IPS-18a (cell line): ENCODE measurements at regions not wholly inside any gene's neighbourhood (a gene's known extent, or its start where the extent isn't known, plus 50 kb on each side); places are given as distances from the start of the nearest gene placed in this dataset.

Experiments
- H3K27ac ChIP-seq: one replicate; pipeline ENCODE4 v1.5.1; 2013; ENCODE audit warnings: low read length
- H3K27me3 ChIP-seq: one replicate; pipeline ENCODE4 v1.6.1; 2013; ENCODE audit warnings: mild to moderate bottlenecking, low read length; ENCODE audit not compliant: control insufficient read depth, insufficient read depth
- H3K36me3 ChIP-seq: one replicate; pipeline ENCODE4 v1.6.1; 2013; ENCODE audit warnings: low read depth, low read length; ENCODE audit not compliant: control insufficient read depth
- H3K4me1 ChIP-seq: one replicate; pipeline ENCODE4 v1.6.1; 2013; ENCODE audit warnings: low read depth, low read length; ENCODE audit not compliant: control insufficient read depth
- H3K4me3 ChIP-seq: one replicate; pipeline ENCODE4 v1.5.1; 2013; ENCODE audit warnings: low read length
- H3K9ac ChIP-seq: one replicate; pipeline ENCODE4 v1.6.1; 2013; ENCODE audit warnings: mild to moderate bottlenecking, low read length, moderate library complexity
- H3K9me3 ChIP-seq: one replicate; pipeline ENCODE4 v1.6.1; 2013; ENCODE audit warnings: low read depth, low read length; ENCODE audit not compliant: control insufficient read depth

- H3K27ac ChIP-seq, result no peak overlapping the region
- H3K4me3 ChIP-seq, result no peak overlapping the region
- no peaks in the 10 kb centered on the region for H3K36me3 ChIP-seq
- no peaks in the 10 kb centered on the region for H3K4me1 ChIP-seq
- H3K9me3 ChIP-seq, result no peaks in the 10 kb centered on the region
- no peak overlapping the region for H3K9ac ChIP-seq
- peaks cover 1% of the 10 kb centered on the region for H3K27me3 ChIP-seq
Measured at GRCh38 chr6:40906759-40907158, 132.3 kb downstream of the UNC5CL start.

DNA sequence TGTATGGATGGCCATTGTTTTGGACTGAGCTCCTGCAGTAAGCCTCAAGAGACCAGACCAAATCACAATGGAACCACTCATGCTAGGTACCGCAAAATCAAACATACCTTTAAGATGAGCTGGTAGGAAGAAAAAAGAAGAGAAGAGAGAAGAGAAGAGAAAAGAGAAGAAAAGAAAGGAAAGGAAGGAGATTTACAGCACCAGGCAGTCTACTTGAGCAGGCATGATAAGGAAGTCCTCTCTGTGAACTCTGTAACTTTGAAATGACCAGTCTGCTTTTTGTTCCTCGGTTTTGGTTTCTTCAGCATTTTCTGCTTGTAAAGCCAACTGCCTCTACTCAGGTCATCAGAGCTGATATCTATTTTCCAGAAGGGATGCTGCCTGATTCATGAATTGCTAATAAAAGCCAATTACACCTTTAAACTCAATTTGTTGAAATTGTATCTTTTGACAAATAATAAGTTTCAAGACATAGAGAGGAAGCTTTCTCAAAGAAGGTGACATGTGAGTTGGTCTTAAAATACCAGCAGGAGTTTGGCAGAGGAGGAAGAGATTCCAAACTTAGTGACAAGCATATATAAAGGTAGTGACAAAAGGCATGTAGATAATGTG is 134.3 kb downstream of the UNC5CL start:
- H3K27ac ChIP-seq, result no peak overlapping the region
- H3K4me3 ChIP-seq, result no peak overlapping the region
- no peaks in the 10 kb centered on the region for H3K36me3 ChIP-seq
- H3K4me1 ChIP-seq, result no peaks in the 10 kb centered on the region
- peaks cover 19% of the 10 kb centered on the region for H3K27me3 ChIP-seq
- H3K9ac ChIP-seq, result no peak overlapping the region
- no peaks in the 10 kb centered on the region for H3K9me3 ChIP-seq

DNA sequence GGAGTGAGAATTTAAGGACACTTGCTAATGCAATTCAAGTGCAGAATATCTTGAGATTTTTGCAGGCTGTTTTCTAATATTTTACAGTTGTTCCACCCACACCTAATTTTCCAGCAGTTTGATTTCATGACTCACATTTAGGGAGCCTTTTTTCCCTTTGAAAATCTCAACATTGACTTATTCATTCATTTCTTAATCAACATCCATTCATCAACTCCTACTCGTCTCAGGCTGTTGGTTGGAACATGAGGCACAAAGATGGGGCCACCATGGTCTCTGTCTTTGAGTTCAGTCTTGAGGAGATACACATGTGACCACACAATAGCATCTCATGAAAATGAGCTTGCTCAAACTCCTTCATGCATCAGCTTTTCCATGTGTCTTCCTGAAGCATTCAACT is 135.6 kb downstream of the UNC5CL start:
- Histone ChIP-seq H3K27me3 (peaks cover 21% of the 10 kb centered on the region), H3K4me3 (no peak overlapping the region), H3K9me3 (no peaks in the 10 kb centered on the region), H3K36me3 (no peaks in the 10 kb centered on the region), H3K9ac (no peak overlapping the region), H3K27ac (no peak overlapping the region), H3K4me1 (no peaks in the 10 kb centered on the region)

- H3K4me1 ChIP-seq, result no peaks in the 10 kb centered on the region
- H3K9me3 ChIP-seq, result no peaks in the 10 kb centered on the region
- H3K36me3 ChIP-seq, result no peaks in the 10 kb centered on the region
- H3K4me3 ChIP-seq, result no peak overlapping the region
- no peak overlapping the region for H3K9ac ChIP-seq
- no peak overlapping the region for H3K27ac ChIP-seq
- peaks cover 21% of the 10 kb centered on the region for H3K27me3 ChIP-seq
Measured at GRCh38 chr6:40901322-40902055, 137.5 kb downstream of the UNC5CL start.

GRCh38 chr6:40900791-40901190 is 138.2 kb downstream of the UNC5CL start:
- Histone ChIP-seq H3K4me1 (no peaks in the 10 kb centered on the region), H3K9ac (no peak overlapping the region), H3K4me3 (no peak overlapping the region), H3K27ac (no peak overlapping the region), H3K27me3 (peaks cover 21% of the 10 kb centered on the region), H3K36me3 (no peaks in the 10 kb centered on the region), H3K9me3 (no peaks in the 10 kb centered on the region)

GRCh38 chr6:40899684-40900155 is 139.3 kb downstream of the UNC5CL start:
- no peak overlapping the region for H3K27ac ChIP-seq
- no peaks in the 10 kb centered on the region for H3K4me1 ChIP-seq

DNA sequence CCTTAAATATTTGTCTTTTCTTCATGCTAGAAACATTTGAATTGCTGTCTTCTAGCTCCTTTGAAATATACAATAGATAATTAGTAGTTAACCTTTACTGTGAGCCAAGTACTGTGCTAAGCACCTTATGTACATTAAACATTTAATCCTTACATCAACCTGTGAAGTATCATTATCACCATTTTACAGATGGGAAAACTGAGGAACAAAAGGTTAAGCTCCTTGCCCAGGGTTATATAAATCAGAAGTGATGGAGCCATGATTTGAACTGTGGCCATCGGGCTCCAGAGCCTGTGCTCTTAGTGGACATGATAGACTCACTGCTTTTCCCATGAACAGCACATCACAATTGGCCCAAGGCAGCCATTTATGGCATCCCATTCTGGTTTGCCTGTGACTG is 140.9 kb downstream of the UNC5CL start:
- H3K4me1 ChIP-seq, result no peaks in the 10 kb centered on the region
- no peak overlapping the region for H3K9ac ChIP-seq
- H3K27ac ChIP-seq, result no peak overlapping the region
- no peaks in the 10 kb centered on the region for H3K9me3 ChIP-seq
- H3K4me3 ChIP-seq, result no peak overlapping the region
- H3K27me3 ChIP-seq, result peaks cover 21% of the 10 kb centered on the region
- H3K36me3 ChIP-seq, result no peaks in the 10 kb centered on the region

More at GRCh38 chr6:40899684-40900155, 139.3 kb downstream of the UNC5CL start:
- Histone ChIP-seq H3K9ac (no peak overlapping the region), H3K27me3 (peaks cover 21% of the 10 kb centered on the region), H3K4me3 (no peak overlapping the region), H3K9me3 (no peaks in the 10 kb centered on the region), H3K36me3 (no peaks in the 10 kb centered on the region)

DNA sequence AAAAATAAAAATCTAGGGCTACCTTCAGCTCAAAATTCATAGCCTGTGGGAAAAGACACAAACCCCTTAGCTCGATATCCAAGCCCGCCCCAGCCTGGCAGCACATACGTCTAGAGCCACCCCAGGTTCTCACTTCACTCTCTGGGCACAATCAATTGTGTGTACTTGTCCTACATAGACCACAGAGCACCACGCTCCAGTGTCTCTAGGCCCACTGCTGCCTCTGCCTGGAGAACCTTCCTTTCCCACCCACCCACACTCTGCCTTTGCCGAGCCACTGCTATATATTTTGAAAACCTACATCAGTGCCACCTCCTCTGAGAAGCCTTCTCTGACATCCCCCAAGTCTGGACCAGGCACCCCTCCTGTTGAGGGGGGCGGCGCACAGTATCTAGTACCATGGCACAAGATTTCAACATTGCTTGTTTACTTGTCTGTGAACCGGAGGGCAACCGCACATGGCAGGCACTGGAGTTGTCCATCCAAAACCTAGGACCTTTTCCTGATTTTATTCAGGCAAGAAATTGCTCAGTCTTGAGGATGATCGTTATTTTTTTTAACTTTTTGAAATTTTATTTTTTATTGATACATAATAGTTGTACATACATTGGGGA is 141.5 kb downstream of the UNC5CL start:
- Histone ChIP-seq H3K27me3 (peaks cover 21% of the 10 kb centered on the region), H3K9me3 (no peaks in the 10 kb centered on the region), H3K4me3 (no peak overlapping the region), H3K4me1 (no peaks in the 10 kb centered on the region), H3K9ac (no peak overlapping the region), H3K36me3 (no peaks in the 10 kb centered on the region), H3K27ac (no peak overlapping the region)

- Histone ChIP-seq H3K36me3 (no peaks in the 10 kb centered on the region), H3K9ac (no peak overlapping the region), H3K9me3 (no peaks in the 10 kb centered on the region), H3K4me3 (no peak overlapping the region), H3K27ac (no peak overlapping the region), H3K27me3 (peaks cover 19% of the 10 kb centered on the region), H3K4me1 (no peaks in the 10 kb centered on the region)
Measured at GRCh38 chr6:40896696-40897095, 142.3 kb downstream of the UNC5CL start.

- Histone ChIP-seq H3K27ac (no peak overlapping the region), H3K4me1 (no peaks in the 10 kb centered on the region), H3K4me3 (no peak overlapping the region)
Measured at GRCh38 chr6:40894962-40895799, 143.8 kb downstream of the UNC5CL start.

GRCh38 chr6:40893021-40893420 is 146.0 kb downstream of the UNC5CL start:
- Histone ChIP-seq H3K27ac (no peak overlapping the region), H3K9ac (no peak overlapping the region), H3K4me1 (no peaks in the 10 kb centered on the region), H3K9me3 (no peaks in the 10 kb centered on the region), H3K36me3 (no peaks in the 10 kb centered on the region), H3K27me3 (no peaks in the 10 kb centered on the region), H3K4me3 (no peak overlapping the region)

More at GRCh38 chr6:40894962-40895799, 143.8 kb downstream of the UNC5CL start:
- Histone ChIP-seq H3K27me3 (peaks cover 7% of the 10 kb centered on the region), H3K9me3 (no peaks in the 10 kb centered on the region), H3K36me3 (no peaks in the 10 kb centered on the region), H3K9ac (no peak overlapping the region)
